SK-N-SH treated with all-trans-retinoic acid at 6 μM for 48 hours (cell line): ENCODE measurements at regions not wholly inside any gene's neighbourhood (a gene's known extent, or its start where the extent isn't known, plus 50 kb on each side); places are given as distances from the start of the nearest gene placed in this dataset.

Experiments used
- BACH2 ChIP-seq: fragments of 250-450 bp; sonication (Bioruptor Pico); IDR thresholded peaks from 2 replicates; pipeline ENCODE4 v1.9.0; 2021; ENCODE audit warnings: mild to moderate bottlenecking, borderline replicate concordance
- CSRNP3 ChIP-seq: fragments of 250-450 bp; sonication (Bioruptor Pico); IDR thresholded peaks from 2 replicates; pipeline ENCODE4 v1.5.1; 2021; ENCODE audit warnings: mild to moderate bottlenecking, moderate library complexity
- ESRRG ChIP-seq: fragments of 250-450 bp; sonication (Bioruptor Pico); IDR thresholded peaks from 2 replicates; pipeline ENCODE4 v1.6.1; 2021; ENCODE audit warnings: mild to moderate bottlenecking
- OSR1 ChIP-seq: fragments of 250-450 bp; sonication (Bioruptor Pico); IDR thresholded peaks from 2 replicates; pipeline ENCODE4 v1.8.0; 2022; ENCODE audit warnings: moderate library complexity, mild to moderate bottlenecking, inconsistent platforms
- PATZ1 ChIP-seq: fragments of 250-450 bp; sonication (Bioruptor Pico); IDR thresholded peaks from 2 replicates; pipeline ENCODE4 v1.8.0; 2020; ENCODE audit warnings: mild to moderate bottlenecking, moderate library complexity, borderline replicate concordance
- PPARA ChIP-seq: fragments of 250-450 bp; sonication (Bioruptor Pico); IDR thresholded peaks from 2 replicates; pipeline ENCODE4 v1.5.0; 2020; ENCODE audit warnings: mild to moderate bottlenecking, borderline replicate concordance
- RARB ChIP-seq: fragments of 250-450 bp; sonication (Bioruptor Pico); IDR thresholded peaks from 2 replicates; pipeline ENCODE4 v1.8.0; 2021; ENCODE audit warnings: mild to moderate bottlenecking, moderate library complexity
- SNAI2 ChIP-seq: fragments of 250-450 bp; sonication (Bioruptor Pico); IDR thresholded peaks from 2 replicates; pipeline ENCODE4 v1.5.0; 2020; ENCODE audit warnings: mild to moderate bottlenecking, moderate library complexity
- TCF4 ChIP-seq: fragments of 250-450 bp; sonication (Bioruptor Pico); IDR thresholded peaks from 2 replicates; pipeline ENCODE4 v1.8.0; 2021; ENCODE audit warnings: mild to moderate bottlenecking, moderate library complexity, borderline replicate concordance
- TOX ChIP-seq: fragments of 250-450 bp; sonication (Bioruptor Pico); IDR thresholded peaks from 2 replicates; pipeline ENCODE4 v1.8.0; 2021; ENCODE audit warnings: mild to moderate bottlenecking, moderate library complexity, borderline replicate concordance
- ZFP30 ChIP-seq: fragments of 450-650 bp; formaldehyde crosslinking; IDR thresholded peaks from 2 replicates; pipeline ENCODE4 v1.5.0; 2022; ENCODE audit warnings: mild to moderate bottlenecking, moderate library complexity
- ZNF8 ChIP-seq: fragments of 450-650 bp; formaldehyde crosslinking; IDR thresholded peaks from 2 replicates; pipeline ENCODE4 v1.5.0; 2020; ENCODE audit warnings: mild to moderate bottlenecking, moderate library complexity

GRCh38 chr6:159499034-159499433, 194.0 kb downstream of the SOD2 start:
- no peak for TF ChIP-seq PPARA
- no peak for TF ChIP-seq CSRNP3
- TF ChIP-seq ZFP30 (CRISPR knock-in tag): no peak
- no peak for TF ChIP-seq OSR1 (CRISPR knock-in tag)
- TF ChIP-seq TOX (CRISPR knock-in tag): no peak
- no peak for TF ChIP-seq SNAI2 (CRISPR knock-in tag)
- TF ChIP-seq PATZ1 (CRISPR knock-in tag): no peak
- no peak for TF ChIP-seq ZNF8 (CRISPR knock-in tag)
- TF ChIP-seq BACH2 (CRISPR knock-in tag): no peak
- TF ChIP-seq ESRRG (CRISPR knock-in tag): no peak
- TF ChIP-seq RARB (CRISPR knock-in tag): no peak
- no peak for TF ChIP-seq TCF4 (CRISPR knock-in tag)
